HG02623 (cell line): ENCODE measurements at regions not wholly inside any gene's neighbourhood (a gene's known extent, or its start where the extent isn't known, plus 50 kb on each side); places are given as distances from the start of the nearest gene placed in this dataset.
"Not testable (repeated sequence)": the region's sequence is repeated elsewhere in the genome, so short reads cannot be mapped to it uniquely, and the experiment has no call there.

Experiments used
- ATAC-seq: cut with Tn5 transposase; IDR thresholded peaks from one replicate; pipeline ENCODE4 v1.9.1; 2021; ENCODE audit warnings: moderate library complexity; ENCODE audit not compliant: unreplicated experiment

- ATAC-seq, result not testable (repeated sequence)
Observed at GRCh38 chr14:19241451-19241850, 192.7 kb downstream of the POTEG start.

- not testable (repeated sequence) for ATAC-seq
Observed at GRCh38 chr14:19242529-19242928, 191.6 kb downstream of the POTEG start.

GRCh38 chr14:19266908-19267307, 167.2 kb downstream of the POTEG start:
- ATAC-seq, result not testable (repeated sequence)

DNA sequence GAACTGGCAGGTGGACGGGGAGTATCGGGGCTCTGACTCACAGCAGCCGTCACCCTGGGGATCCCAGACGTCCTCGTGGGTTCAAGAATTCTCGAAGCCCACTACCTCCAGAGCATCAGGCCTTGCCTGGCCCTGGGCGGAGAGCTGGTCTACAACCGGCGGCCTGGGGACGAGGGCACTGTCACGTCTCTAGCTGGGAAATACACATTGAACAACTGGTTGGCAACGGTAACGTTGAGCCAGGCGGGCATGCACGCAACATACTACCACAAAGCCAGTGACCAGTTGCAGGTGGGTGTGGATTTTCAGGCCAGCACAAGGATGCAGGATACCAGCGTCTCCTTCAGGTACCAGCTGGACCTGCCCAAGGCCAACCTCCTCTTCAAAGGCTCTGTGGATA, 166.5 kb downstream of the POTEG start:
- not testable (repeated sequence) for ATAC-seq

DNA sequence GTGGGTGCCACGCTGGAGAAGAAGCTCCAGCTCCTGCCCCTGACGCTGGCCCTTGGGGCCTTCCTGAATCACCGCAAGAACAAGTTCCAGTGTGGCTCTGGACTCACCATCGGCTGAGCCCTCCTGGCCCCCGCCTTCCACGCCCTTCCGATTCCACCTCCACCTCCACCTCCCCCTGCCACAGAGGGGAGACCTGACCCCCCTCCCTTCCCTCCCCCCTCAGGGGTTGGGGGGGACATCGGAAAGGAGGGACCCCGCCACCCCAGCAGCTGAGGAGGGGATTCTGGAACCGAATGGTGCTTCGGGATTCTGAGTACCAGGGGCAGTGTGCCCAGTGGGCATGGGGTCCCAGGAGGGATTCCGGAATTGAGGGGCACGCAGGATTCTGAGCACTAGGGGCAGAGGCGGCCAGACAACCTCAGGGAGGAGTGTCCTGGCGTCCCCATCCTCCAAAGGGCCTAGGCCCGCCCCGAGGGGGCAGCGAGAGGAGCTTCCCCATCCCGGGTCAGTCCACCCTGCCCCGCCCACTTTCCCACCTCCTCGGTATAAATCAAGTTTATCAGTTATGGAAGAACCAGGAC, 166.0 kb downstream of the POTEG start:
- ATAC-seq, result not testable (repeated sequence)

DNA sequence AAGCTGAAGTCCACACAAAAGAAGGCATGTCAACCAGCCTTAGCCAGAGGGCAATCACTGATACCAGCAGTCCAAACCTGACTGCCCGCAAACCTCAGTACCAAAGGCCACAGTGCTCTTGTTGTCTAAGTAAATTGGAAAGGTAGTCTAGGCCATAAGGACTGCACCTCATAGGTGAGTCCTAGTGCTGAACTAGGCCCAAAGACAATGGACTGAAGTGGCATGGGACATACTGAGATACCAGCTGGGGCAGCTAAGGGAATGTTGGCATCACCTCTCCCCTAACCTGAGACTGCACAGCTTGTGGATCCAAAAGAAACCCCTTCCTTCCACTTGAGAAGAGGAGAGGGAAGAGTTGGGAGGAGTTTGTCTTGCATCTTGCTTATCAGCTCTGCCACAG, 161.9 kb downstream of the POTEG start:
- ATAC-seq, result not testable (repeated sequence)

DNA sequence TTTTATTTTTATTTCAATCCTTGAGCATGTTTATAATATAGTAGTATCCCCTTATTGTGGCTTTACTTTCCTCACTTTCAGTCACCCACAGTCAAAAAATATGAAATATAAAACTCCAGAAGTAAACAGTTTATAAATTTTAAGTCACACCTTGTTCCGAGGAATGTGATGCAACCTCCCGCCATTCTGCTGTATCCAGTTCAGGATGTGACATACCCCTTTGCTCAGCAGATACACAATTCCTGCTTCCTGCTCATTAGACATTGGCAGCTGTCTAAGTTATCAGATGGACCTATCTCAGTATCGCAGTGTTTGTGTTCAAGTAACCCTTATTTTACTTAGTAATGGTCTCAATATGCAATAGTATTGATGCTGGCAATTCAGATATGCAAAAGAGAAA, 144.5 kb downstream of the POTEG start:
- ATAC-seq, result not testable (repeated sequence)

GRCh38 chr14:19300243-19300642, 133.9 kb downstream of the POTEG start:
- ATAC-seq, result not testable (repeated sequence)

DNA sequence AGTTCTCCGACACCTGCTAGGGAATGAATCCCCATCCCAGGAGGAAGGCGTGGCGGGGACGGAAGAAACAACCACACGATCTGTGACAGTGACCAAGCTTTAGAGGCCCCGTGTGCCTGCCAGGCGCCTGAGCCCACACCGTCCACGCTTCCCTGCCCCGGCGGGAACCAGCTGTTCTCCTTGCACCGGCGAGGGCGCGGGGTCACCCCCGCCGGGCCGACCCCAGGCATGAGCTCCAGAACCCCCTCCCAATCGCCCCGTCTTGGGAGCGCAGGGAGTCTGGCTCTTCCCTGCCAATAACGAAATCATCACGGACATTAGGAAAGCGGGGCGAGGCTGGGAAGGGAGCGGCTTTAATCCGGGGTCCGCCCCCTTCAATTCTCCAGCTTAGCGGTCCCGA, 133.3 kb downstream of the POTEG start:
- ATAC-seq, result not testable (repeated sequence)

- ATAC-seq, result not testable (repeated sequence)
Observed at GRCh38 chr14:19303844-19304243, 130.3 kb downstream of the POTEG start.

- ATAC-seq, result not testable (repeated sequence)
Observed at GRCh38 chr14:19304442-19304841, 129.7 kb downstream of the POTEG start.

GRCh38 chr14:19304918-19305317, 129.2 kb downstream of the POTEG start:
- not testable (repeated sequence) for ATAC-seq

DNA sequence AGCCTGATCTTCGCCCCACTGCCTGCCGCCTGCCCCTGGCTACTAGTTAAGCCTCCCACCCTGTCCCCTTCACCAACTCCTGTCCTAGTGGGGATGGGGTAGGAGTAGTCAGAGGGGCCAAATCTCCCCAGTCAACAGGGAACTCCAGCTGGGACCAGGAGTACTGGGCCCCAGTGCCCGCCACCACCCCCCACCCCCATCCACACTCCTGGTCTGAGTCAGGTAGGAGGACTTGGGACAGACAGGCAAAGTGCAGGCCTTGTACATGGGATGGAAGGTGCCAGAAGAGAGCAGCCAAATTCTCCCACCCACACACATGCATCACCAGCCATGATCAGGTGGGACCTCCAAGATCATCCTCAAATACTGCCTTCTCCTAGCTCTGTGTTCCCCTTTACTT, 128.4 kb downstream of the POTEG start:
- ATAC-seq, result not testable (repeated sequence)

GRCh38 chr14:19306405-19306804, 127.7 kb downstream of the POTEG start:
- ATAC-seq, result not testable (repeated sequence)

DNA sequence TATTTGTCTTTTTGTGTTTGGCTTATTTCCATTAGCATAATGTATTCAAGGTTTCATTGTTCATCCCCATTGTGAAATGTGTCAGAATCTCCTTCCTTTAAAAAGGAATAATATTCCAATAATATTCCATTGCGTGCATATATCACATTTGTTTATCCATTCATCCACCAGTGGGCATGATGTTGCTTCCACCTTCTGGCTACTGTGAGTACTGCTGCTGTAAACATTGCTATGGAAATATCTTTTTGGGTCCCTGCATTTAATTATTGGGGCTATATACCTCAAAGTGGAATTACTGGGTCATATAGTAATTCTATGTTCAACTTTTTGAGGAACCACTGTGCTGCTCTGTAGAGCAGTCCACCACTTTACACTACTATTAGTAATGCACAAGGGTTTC, 123.1 kb downstream of the POTEG start:
- ATAC-seq, result not testable (repeated sequence)

GRCh38 chr14:19330678-19331077, 103.5 kb downstream of the POTEG start:
- ATAC-seq, result not testable (repeated sequence)

DNA sequence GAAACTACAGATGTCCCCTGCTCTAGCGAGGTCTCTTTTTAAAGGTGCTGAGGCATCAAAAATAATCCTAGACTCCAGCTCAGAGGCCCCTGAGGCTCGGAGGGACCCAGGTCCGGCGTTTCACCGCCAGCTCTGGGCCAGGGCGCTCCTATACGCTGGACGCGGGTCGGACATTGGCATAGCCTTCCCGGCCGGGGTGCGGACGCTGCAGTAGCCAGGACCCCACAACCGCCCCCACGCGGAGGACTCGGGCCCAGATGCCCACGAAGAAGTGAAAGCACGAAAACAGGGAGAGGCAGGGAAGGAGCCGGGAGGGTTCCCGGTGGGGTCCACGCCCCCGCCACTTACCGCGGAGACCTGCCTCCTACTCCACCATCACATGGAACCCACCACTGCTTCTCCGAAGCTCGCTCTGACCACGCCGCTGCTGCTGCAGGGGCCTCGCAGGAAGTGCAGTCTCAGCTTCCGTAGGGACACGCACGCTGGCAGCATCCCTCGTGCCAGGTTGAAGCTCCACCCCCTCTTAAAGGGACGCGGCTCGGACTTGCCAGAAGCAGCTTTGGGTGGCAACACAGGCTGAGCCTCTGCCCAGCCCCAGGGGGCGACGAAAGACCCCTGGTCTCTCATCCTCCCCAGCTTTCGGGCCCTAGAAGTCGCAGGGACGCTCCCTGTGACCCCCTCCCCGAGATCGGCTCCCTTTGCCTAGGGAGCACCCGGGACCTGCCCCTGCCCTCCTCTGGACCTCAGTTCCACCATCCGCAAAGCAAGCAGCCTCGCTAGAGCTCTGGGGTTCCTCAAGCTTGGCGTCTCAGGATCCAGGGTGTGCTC, 96.7 kb downstream of the POTEG start:
- peak; percentile 61 for ATAC-seq

- ATAC-seq, result not testable (repeated sequence)
Observed at GRCh38 chr14:19338060-19338372, 96.1 kb downstream of the POTEG start.

- not testable (repeated sequence) for ATAC-seq
Observed at GRCh38 chr14:19340976-19341375, 93.2 kb downstream of the POTEG start.

DNA sequence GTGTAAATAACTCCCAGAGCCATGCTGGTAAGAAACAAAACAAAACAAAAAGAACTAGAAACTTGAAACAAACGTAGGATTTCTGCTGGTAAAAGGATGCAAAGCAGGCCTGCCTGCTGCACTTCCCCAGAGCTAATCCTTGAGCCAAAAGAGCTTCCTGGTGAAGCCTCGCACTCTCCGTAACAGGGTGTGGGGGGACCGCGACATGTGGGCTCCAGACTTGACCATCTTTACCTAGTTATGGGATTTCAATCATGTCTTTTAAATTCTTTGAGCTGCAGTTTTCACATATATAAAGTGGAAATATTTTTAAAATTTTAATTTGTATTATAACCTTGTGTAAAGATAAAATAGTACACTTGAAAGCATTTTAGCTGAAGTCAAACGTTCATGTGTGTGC, 92.5 kb downstream of the POTEG start:
- ATAC-seq, result not testable (repeated sequence)

- ATAC-seq, result not testable (repeated sequence)
Observed at GRCh38 chr14:19344261-19344660, 89.9 kb downstream of the POTEG start.

- not testable (repeated sequence) for ATAC-seq
Observed at GRCh38 chr14:19344689-19345088, 89.5 kb downstream of the POTEG start.
